ENCODE measurements at regions not wholly inside any gene's neighbourhood (a gene's known extent, or its start where the extent isn't known, plus 50 kb on each side); places are given as distances from the start of the nearest gene placed in this dataset.

- TF ChIP-seq REST (IDR thresholded peaks at IDR 0.05; ENCODE audit: insufficient read depth in 1 of 2, low read depth in 2 of 2, low read length in 2 of 2) (no peak), SIN3A (IDR thresholded peaks at IDR 0.05; ENCODE audit: borderline replicate concordance, insufficient read depth, low read length) (no peak)
Observed at GRCh38 chr1:83764209-83764608, 234.7 kb downstream of the TTLL7 start.
